ENCODE measurements at regions not wholly inside any gene's neighbourhood (a gene's known extent, or its start where the extent isn't known, plus 50 kb on each side); places are given as distances from the start of the nearest gene placed in this dataset.
A peak's percentile ranks its signal among the peaks of the same experiment; 100 is the strongest.

DNA sequence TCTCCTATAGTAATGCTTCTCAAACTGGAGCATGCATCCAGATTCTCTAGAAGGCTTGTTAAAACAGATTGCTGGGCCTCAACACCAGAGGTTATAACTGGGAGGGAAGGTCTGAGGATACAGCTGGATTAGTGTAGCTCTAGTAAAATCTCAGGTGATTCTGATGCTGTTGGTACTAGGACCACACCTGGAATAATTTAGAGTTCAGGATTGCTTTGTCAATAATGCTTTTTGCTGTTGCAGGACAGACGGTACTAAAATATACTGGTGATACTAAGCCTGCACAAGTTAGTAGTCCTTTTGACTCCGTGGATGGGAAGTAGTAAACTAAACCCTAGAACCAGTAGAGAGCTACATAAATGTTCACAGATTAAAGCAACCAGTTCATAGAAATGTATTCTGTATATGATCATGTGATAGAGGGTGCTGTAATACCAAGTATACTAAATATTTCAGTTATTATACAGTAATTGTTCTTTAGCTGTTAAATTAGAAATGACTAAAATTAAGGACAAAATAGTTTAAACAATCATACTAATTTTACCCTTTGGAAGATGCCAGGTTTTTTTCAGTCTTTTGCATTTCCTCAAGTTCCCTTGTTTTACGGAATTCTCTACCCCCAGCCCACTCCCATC is 258.2 kb upstream of the STARD13 start:
- Histone ChIP-seq H3K27me3 (replicated peaks) (no peaks in the 10 kb centered on the region), H3K36me3 (replicated peaks) (no peaks in the 10 kb centered on the region), H3K27ac (peak overlapping the region; percentile 98), H3K4me3 (ENCODE audit: low read depth, low read length) (no peak overlapping the region)
- in situ Hi-C loops (cut with HindIII; ENCODE audit: low pct_ligation_motif_present, low sequenced_read_pairs), result no loop called here
- no peak for DNase-seq
- TF ChIP-seq CTCF (IDR thresholded peaks at IDR 0.05; ENCODE audit: low read depth, low read length, missing control alignments), result no peak

DNA sequence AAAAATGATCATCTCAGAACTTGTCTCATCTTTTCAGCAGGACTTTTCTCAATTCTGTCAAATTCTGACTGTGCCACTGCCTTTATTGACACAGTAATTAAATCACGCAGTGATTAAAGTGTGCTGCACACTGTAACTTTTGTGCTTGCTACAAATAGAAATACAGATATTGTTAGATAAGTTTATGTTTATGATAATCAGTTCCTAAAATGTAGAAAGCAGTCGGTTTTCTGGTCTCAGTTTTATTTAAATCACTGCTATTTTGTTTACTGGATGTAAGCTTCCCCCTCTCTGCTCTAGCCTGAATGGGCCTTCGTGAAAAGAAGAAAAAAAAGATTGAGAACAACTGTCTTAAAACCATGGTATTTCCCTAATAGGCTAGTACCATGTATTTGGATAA is 258.8 kb upstream of the STARD13 start:
- no peaks in the 10 kb centered on the region for H3K36me3 ChIP-seq (replicated peaks)
- in situ Hi-C loops (cut with HindIII; ENCODE audit: low pct_ligation_motif_present, low sequenced_read_pairs), result no loop called here
- DNase-seq, result no peak
- no peak overlapping the region for H3K4me3 ChIP-seq (ENCODE audit: low read depth, low read length)
- TF ChIP-seq CTCF (IDR thresholded peaks at IDR 0.05; ENCODE audit: low read depth, low read length, missing control alignments), result no peak
- H3K27me3 ChIP-seq (replicated peaks), result no peaks in the 10 kb centered on the region
- no peak overlapping the region for H3K27ac ChIP-seq

GRCh38 chr13:33545492-33545891 is 259.9 kb upstream of the STARD13 start:
- H3K27me3 ChIP-seq (replicated peaks), result no peaks in the 10 kb centered on the region
- DNase-seq, result no peak
- no peak overlapping the region for H3K27ac ChIP-seq
- no peak overlapping the region for H3K4me3 ChIP-seq (ENCODE audit: low read depth, low read length)
- in situ Hi-C loops (cut with HindIII; ENCODE audit: low pct_ligation_motif_present, low sequenced_read_pairs), result no loop called here
- no peak for TF ChIP-seq CTCF (IDR thresholded peaks at IDR 0.05; ENCODE audit: low read depth, low read length, missing control alignments)
- H3K36me3 ChIP-seq (replicated peaks), result no peaks in the 10 kb centered on the region

GRCh38 chr13:33547035-33547434 is 261.5 kb upstream of the STARD13 start:
- in situ Hi-C loops (cut with HindIII; ENCODE audit: low pct_ligation_motif_present, low sequenced_read_pairs), result no loop called here
- Histone ChIP-seq H3K4me3 (ENCODE audit: low read depth, low read length) (no peak overlapping the region), H3K27me3 (replicated peaks) (no peaks in the 10 kb centered on the region), H3K36me3 (replicated peaks) (no peaks in the 10 kb centered on the region), H3K27ac (no peak overlapping the region)
- no peak for DNase-seq
- no peak for TF ChIP-seq CTCF (IDR thresholded peaks at IDR 0.05; ENCODE audit: low read depth, low read length, missing control alignments)

- no peak for TF ChIP-seq CTCF (IDR thresholded peaks at IDR 0.05; ENCODE audit: low read depth, low read length, missing control alignments)
- in situ Hi-C loops (cut with HindIII; ENCODE audit: low pct_ligation_motif_present, low sequenced_read_pairs), result no loop called here
- H3K36me3 ChIP-seq (replicated peaks), result no peaks in the 10 kb centered on the region
- no peak overlapping the region for H3K4me3 ChIP-seq (ENCODE audit: low read depth, low read length)
- no peaks in the 10 kb centered on the region for H3K27me3 ChIP-seq (replicated peaks)
- H3K27ac ChIP-seq, result no peak overlapping the region
- DNase-seq, result no peak
Observed at GRCh38 chr13:33548069-33548468, 262.5 kb upstream of the STARD13 start.

DNA sequence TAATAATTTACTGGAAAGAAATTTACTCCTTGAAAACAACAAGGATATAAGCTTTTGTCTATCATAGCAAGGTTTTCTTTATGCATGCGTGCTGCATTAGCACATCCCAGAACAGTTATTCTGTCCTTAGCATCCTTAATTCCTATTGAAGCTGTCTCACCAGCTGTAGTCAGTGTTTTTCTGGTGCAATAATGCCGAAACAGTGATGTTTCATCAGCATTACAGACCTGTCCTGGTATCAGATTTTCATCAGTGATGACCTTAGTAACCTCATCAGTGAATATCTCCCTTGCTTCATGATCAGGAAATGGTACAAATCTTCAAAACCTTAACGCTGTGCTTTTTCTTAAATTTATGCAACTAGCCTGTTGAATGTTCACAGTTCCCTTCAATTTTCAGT is 264.7 kb upstream of the STARD13 start:
- TF ChIP-seq CTCF (IDR thresholded peaks at IDR 0.05; ENCODE audit: low read depth, low read length, missing control alignments), result no peak
- Histone ChIP-seq H3K27ac (no peak overlapping the region), H3K36me3 (replicated peaks) (no peaks in the 10 kb centered on the region), H3K27me3 (replicated peaks) (no peaks in the 10 kb centered on the region), H3K4me3 (ENCODE audit: low read depth, low read length) (no peak overlapping the region)
- no peak for DNase-seq
- in situ Hi-C loops (cut with HindIII; ENCODE audit: low pct_ligation_motif_present, low sequenced_read_pairs), result no loop called here
